Vagina (tissue), 2 donors: ENCODE measurements at regions not wholly inside any gene's neighbourhood (a gene's known extent, or its start where the extent isn't known, plus 50 kb on each side); places are given as distances from the start of the nearest gene placed in this dataset.

Experiments used
- DNase-seq, 2 donors: peaks; one replicate each; pipeline ENCODE4 v3.0.0-alpha.2; 2017; ENCODE audit errors: extremely low spot score in 2 of 2
- H3K27ac ChIP-seq: fragments of 200-600 bp; sonication (generic); one replicate; pipeline ENCODE4 v1.5.1; 2019
- H3K27me3 ChIP-seq: fragments of 200-600 bp; sonication (generic); one replicate; pipeline ENCODE4 v1.5.1; 2019
- H3K36me3 ChIP-seq, 2 donors: fragments of 200-600 bp; sonication (generic); one replicate each; pipeline ENCODE4 v1.5.1; 2017 to 2019
- H3K4me1 ChIP-seq: fragments of 200-600 bp; sonication (generic); one replicate; pipeline ENCODE4 v1.5.1; 2019
- H3K4me3 ChIP-seq, 2 donors: fragments of 200-600 bp; sonication (generic); 1 replicate in 1 of 2; 2 replicates in 1 of 2; pipeline ENCODE4 v1.5.1; 2016 to 2019
- H3K9me3 ChIP-seq: fragments of 200-600 bp; sonication (generic); one replicate; pipeline ENCODE4 v1.5.1; 2019
- POLR2A ChIP-seq, 2 donors: fragments of 450-650 bp; IDR thresholded peaks; one replicate each; pipeline ENCODE4 v1.6.1; 2017; ENCODE audit warnings: antibody characterized with exemption in 2 of 2, mild to moderate bottlenecking in 2 of 2, moderate library complexity in 2 of 2
- POLR2AphosphoS5 ChIP-seq, 2 donors: sonication (generic); formaldehyde crosslinking; IDR thresholded peaks; one replicate each; pipeline ENCODE4 v1.9.0; 2017; ENCODE audit warnings: antibody characterized with exemption in 2 of 2, mild to moderate bottlenecking in 2 of 2, low read depth in 1 of 2; ENCODE audit not compliant: insufficient read depth in 1 of 2
- intact Hi-C: fragments of 100-400 bp; cut with DNase I; formaldehyde crosslinking; loops from one replicate; pipeline ENCODE4 v1.15.1; 2023
- TF ChIP-seq, protein P1 (sequence below), 3 experiments: fragments of 450-650 bp in 2 of 3; fragments of 200-600 bp in 1 of 3; sonication (generic) in 1 of 3; IDR thresholded peaks; one replicate each; pipeline ENCODE4 v1.5.1; 2017 to 2019; ENCODE audit warnings: antibody characterized with exemption in 3 of 3, mild to moderate bottlenecking in 2 of 3, moderate library complexity in 2 of 3

DNA sequence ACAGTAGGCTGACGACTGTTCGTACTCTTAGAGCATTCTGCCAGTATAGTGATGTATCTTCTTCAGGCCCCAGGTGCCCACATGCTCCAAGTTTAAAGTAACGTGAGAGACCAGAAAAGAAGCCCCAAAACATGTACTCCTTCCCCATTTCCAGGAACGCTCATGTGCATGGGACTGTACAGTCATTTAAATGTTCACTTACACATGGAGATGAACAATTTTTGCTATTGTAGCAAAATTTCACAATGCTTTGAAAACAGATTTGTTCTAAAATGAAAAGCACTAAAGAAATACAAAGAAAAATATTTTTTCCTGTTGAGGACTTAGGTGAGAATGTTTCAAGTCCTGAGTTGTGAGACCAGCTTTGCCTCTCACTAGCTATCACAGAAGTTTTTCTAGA, 269.3 kb upstream of the PRDM1 start:
- TF ChIP-seq, protein P1, sequence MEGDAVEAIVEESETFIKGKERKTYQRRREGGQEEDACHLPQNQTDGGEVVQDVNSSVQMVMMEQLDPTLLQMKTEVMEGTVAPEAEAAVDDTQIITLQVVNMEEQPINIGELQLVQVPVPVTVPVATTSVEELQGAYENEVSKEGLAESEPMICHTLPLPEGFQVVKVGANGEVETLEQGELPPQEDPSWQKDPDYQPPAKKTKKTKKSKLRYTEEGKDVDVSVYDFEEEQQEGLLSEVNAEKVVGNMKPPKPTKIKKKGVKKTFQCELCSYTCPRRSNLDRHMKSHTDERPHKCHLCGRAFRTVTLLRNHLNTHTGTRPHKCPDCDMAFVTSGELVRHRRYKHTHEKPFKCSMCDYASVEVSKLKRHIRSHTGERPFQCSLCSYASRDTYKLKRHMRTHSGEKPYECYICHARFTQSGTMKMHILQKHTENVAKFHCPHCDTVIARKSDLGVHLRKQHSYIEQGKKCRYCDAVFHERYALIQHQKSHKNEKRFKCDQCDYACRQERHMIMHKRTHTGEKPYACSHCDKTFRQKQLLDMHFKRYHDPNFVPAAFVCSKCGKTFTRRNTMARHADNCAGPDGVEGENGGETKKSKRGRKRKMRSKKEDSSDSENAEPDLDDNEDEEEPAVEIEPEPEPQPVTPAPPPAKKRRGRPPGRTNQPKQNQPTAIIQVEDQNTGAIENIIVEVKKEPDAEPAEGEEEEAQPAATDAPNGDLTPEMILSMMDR (IDR thresholded peaks at IDR 0.05) = no peak
- no peak for TF ChIP-seq POLR2A (IDR thresholded peaks at IDR 0.05)
- TF ChIP-seq POLR2AphosphoS5 (IDR thresholded peaks at IDR 0.05; ENCODE audit: insufficient read depth in 1 of 2, low read depth in 1 of 2) = no peak
- no peak for DNase-seq
- Histone ChIP-seq H3K4me1 (no peaks in the 10 kb centered on the region), H3K27ac (no peak overlapping the region), H3K36me3 (no peaks in the 10 kb centered on the region), H3K27me3 (no peaks in the 10 kb centered on the region), H3K9me3 (no peaks in the 10 kb centered on the region), H3K4me3 (no peak overlapping the region)
- intact Hi-C loops = no loop called here

DNA sequence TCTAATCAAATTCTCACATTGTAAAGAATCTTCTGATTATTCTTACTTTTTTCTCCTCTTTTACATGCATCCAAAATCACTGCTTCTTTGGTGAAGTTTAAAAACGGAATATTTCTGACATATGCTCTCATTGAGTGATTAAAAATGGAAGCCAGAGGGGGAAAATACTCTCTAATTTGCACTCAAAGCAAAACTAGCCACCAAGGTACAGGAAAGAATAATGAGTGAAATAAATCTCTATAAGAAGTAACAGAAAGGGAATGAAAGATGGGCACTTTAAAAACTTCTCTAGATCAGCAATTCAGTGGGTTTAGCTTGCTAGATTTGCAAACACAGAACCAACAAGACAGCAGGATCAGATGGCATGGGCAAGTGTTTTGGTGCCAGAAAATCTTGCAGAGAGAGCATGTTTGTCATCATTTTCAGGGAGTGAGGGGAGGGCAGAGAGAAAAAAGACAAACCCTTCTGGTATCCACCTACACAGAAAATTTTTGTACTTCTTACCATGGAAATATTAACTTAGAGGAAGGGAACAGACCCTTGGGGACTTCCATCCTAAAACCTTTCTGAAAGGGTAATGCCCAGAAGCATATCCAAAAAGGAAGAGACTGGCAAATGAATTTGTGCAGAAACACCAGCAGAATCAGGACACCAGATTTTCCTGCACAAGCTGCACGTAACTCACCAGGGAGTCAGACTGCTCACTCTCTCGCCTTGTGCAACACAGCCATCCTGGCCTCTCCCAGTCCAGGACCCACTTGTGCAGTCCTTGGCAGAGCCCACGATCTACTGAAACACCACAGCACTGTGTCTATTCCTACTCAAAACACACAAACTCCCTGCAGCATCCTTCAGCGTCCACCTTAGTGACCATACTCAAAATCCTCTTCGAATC, 270.2 kb upstream of the PRDM1 start:
- Histone ChIP-seq H3K36me3 (no peaks in the 10 kb centered on the region), H3K27me3 (no peaks in the 10 kb centered on the region), H3K27ac (no peak overlapping the region), H3K9me3 (no peaks in the 10 kb centered on the region), H3K4me1 (peaks cover 6% of the 10 kb centered on the region), H3K4me3 (no peak overlapping the region)
- TF ChIP-seq POLR2A (IDR thresholded peaks at IDR 0.05) (no peak), POLR2AphosphoS5 (IDR thresholded peaks at IDR 0.05; ENCODE audit: insufficient read depth in 1 of 2, low read depth in 1 of 2) (no peak)
- TF ChIP-seq, protein P1 (IDR thresholded peaks at IDR 0.05) = no peak
- intact Hi-C loops = no loop called here
- no peak for DNase-seq

DNA sequence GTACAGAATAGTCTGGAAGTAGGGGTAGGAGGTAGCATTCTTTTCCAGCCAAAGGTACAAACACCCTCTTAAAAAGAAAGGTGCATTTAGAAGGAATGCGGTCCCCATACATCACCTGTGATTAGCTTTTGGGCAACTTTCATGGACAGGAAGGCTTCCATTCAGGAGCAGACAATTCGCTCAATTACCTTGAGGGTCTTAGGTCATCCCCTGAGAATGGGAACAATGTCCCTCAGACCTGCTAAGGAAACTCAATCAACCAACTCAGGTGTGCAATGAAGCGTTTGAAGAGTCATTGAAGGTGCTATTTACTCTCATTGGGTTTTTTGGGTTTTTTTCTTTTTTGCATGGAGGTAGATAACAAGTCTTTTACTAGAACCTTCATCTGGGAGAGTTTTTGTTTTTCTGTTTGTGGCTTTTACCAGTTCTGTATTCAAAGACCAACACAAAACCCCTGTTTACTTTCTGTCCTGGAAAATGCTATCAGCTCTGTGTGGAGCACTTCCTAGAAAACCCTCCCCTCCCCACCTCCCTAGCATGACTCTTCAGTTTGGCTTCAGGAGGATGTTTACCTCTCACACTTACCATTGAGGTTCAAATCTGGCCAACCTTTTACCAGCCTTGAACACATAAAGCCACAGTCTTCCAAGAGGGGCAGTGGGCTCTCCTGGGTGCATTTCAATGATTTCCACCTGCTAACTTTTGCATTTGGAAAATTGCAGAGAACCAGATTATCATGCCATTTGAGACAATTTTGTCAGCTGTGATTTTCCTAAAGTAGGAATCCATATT, 271.2 kb upstream of the PRDM1 start:
- no peak overlapping the region for H3K27ac ChIP-seq
- H3K27me3 ChIP-seq = no peaks in the 10 kb centered on the region
- peaks cover 16% of the 10 kb centered on the region for H3K4me1 ChIP-seq
- H3K36me3 ChIP-seq = no peaks in the 10 kb centered on the region
- DNase-seq = no peak
- intact Hi-C loops = no loop called here
- no peak overlapping the region for H3K4me3 ChIP-seq
- TF ChIP-seq, protein P1 (IDR thresholded peaks at IDR 0.05) = no peak
- TF ChIP-seq POLR2AphosphoS5 (IDR thresholded peaks at IDR 0.05; ENCODE audit: insufficient read depth in 1 of 2, low read depth in 1 of 2) (no peak), POLR2A (IDR thresholded peaks at IDR 0.05) (no peak)
- H3K9me3 ChIP-seq = no peaks in the 10 kb centered on the region

GRCh38 chr6:105810922-105811482, 275.1 kb upstream of the PRDM1 start:
- Histone ChIP-seq H3K36me3 (no peaks in the 10 kb centered on the region), H3K27me3 (no peaks in the 10 kb centered on the region), H3K4me1 (peaks cover 26% of the 10 kb centered on the region), H3K27ac (no peak overlapping the region), H3K9me3 (no peaks in the 10 kb centered on the region), H3K4me3 (no peak overlapping the region)
- TF ChIP-seq POLR2AphosphoS5 (IDR thresholded peaks at IDR 0.05; ENCODE audit: insufficient read depth in 1 of 2, low read depth in 1 of 2) = no peak
- TF ChIP-seq POLR2A (IDR thresholded peaks at IDR 0.05) = no peak
- TF ChIP-seq, protein P1 (IDR thresholded peaks at IDR 0.05) = no peak
- no peak for DNase-seq
- intact Hi-C loops = no loop called here
